GM23338 (cell line): ENCODE measurements at regions not wholly inside any gene's neighbourhood (a gene's known extent, or its start where the extent isn't known, plus 50 kb on each side); places are given as distances from the start of the nearest gene placed in this dataset.

ENCODE experiments used
- JUNB ChIP-seq: IDR thresholded peaks from one replicate; pipeline ENCODE4 v1.6.1; 2016; ENCODE audit warnings: antibody characterized with exemption; ENCODE audit not compliant: unreplicated experiment
- TF ChIP-seq, protein P1 (sequence below), 2 experiments: fragments of 200-600 bp in 1 of 2; sonication (generic) in 1 of 2; conservative IDR thresholded peaks; 2 replicates each; pipeline versions ENCODE4 v1.5.1 to v1.6.1; 2016 to 2017; ENCODE audit warnings: antibody characterized with exemption in 2 of 2, low read depth in 2 of 2, mild to moderate bottlenecking in 2 of 2, moderate library complexity in 1 of 2

GRCh38 chr18:29156531-29156930 lies 979.6 kb upstream of the CDH2 start:
- no peak for TF ChIP-seq JUNB
- TF ChIP-seq, protein P1, sequence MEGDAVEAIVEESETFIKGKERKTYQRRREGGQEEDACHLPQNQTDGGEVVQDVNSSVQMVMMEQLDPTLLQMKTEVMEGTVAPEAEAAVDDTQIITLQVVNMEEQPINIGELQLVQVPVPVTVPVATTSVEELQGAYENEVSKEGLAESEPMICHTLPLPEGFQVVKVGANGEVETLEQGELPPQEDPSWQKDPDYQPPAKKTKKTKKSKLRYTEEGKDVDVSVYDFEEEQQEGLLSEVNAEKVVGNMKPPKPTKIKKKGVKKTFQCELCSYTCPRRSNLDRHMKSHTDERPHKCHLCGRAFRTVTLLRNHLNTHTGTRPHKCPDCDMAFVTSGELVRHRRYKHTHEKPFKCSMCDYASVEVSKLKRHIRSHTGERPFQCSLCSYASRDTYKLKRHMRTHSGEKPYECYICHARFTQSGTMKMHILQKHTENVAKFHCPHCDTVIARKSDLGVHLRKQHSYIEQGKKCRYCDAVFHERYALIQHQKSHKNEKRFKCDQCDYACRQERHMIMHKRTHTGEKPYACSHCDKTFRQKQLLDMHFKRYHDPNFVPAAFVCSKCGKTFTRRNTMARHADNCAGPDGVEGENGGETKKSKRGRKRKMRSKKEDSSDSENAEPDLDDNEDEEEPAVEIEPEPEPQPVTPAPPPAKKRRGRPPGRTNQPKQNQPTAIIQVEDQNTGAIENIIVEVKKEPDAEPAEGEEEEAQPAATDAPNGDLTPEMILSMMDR (conservative IDR thresholded peaks at IDR 0.05; ENCODE audit: low read depth in 2 of 2), result no peak
